MM.1S (cell line): ENCODE measurements at regions not wholly inside any gene's neighbourhood (a gene's known extent, or its start where the extent isn't known, plus 50 kb on each side); places are given as distances from the start of the nearest gene placed in this dataset.

Experiments used
- DNase-seq: peaks from one replicate; pipeline ENCODE4 v3.0.0-alpha.2; 2015
- H2AFZ ChIP-seq: fragments of 300-600 bp; sonication (generic); 2 replicates; pipeline ENCODE4 v1.6.0; 2016; ENCODE audit warnings: antibody characterized with exemption, low read length
- H3F3A ChIP-seq: fragments of 300-600 bp; sonication (generic); 2 replicates; pipeline ENCODE4 v1.6.1; 2016; ENCODE audit warnings: mild to moderate bottlenecking, antibody characterized with exemption, low read length, moderate library complexity, mixed read lengths; ENCODE audit not compliant: insufficient read depth
- H3K27ac ChIP-seq: fragments of 300-600 bp; sonication (generic); 2 replicates; pipeline ENCODE4 v1.5.1; 2016; ENCODE audit warnings: mild to moderate bottlenecking, low read length
- H3K27me3 ChIP-seq: fragments of 300-600 bp; sonication (generic); replicated peaks from 2 replicates; pipeline ENCODE4 v1.6.0; 2016; ENCODE audit warnings: low read length; ENCODE audit not compliant: insufficient read depth
- H3K36me3 ChIP-seq: fragments of 300-600 bp; sonication (generic); replicated peaks from 2 replicates; pipeline ENCODE4 v1.6.1; 2016; ENCODE audit warnings: mild to moderate bottlenecking, low read length, mixed read lengths; ENCODE audit not compliant: insufficient read depth
- H3K4me1 ChIP-seq: fragments of 300-600 bp; sonication (generic); 2 replicates; pipeline ENCODE4 v1.6.1; 2016; ENCODE audit warnings: low read length, mixed read lengths
- H3K4me2 ChIP-seq: fragments of 300-600 bp; sonication (generic); 2 replicates; pipeline ENCODE4 v1.6.0; 2016; ENCODE audit warnings: low read depth, low read length
- H3K4me3 ChIP-seq: fragments of 300-600 bp; sonication (generic); 2 replicates; pipeline ENCODE4 v1.5.1; 2016; ENCODE audit warnings: low read length, mixed read lengths
- H3K79me2 ChIP-seq: fragments of 300-600 bp; sonication (generic); 2 replicates; pipeline ENCODE4 v1.6.1; 2016; ENCODE audit warnings: mixed run types, low read length, mixed read lengths
- H3K9ac ChIP-seq: fragments of 300-600 bp; sonication (generic); 2 replicates; pipeline ENCODE4 v1.6.1; 2016; ENCODE audit warnings: low read length, mixed read lengths
- H3K9me2 ChIP-seq: fragments of 300-600 bp; sonication (generic); replicated peaks from 2 replicates; pipeline ENCODE4 v1.6.1; 2016; ENCODE audit warnings: mild to moderate bottlenecking, low read length, mixed read lengths; ENCODE audit not compliant: insufficient read depth
- H3K9me3 ChIP-seq: fragments of 300-600 bp; sonication (generic); replicated peaks from 2 replicates; pipeline ENCODE4 v1.6.1; 2016; ENCODE audit warnings: mild to moderate bottlenecking, low read length, mixed read lengths; ENCODE audit not compliant: insufficient read depth
- H4K20me1 ChIP-seq: fragments of 300-600 bp; sonication (generic); 2 replicates; pipeline ENCODE4 v1.6.1; 2016; ENCODE audit warnings: mild to moderate bottlenecking, low read length, moderate library complexity, mixed read lengths; ENCODE audit not compliant: insufficient read depth
- EZH2 ChIP-seq: fragments of 300-600 bp; sonication (generic); optimal IDR thresholded peaks from 2 replicates; pipeline ENCODE3; 2017; ENCODE audit warnings: low read depth, mild to moderate bottlenecking, antibody characterized with exemption, low read length, mixed read lengths
- EZH2phosphoT487 ChIP-seq: fragments of 300-600 bp; sonication (generic); IDR thresholded peaks from 2 replicates; pipeline ENCODE4 v1.6.1; 2018; ENCODE audit warnings: antibody characterized with exemption, low read length
- TF ChIP-seq, protein P1 (sequence below): fragments of 300-600 bp; sonication (generic); IDR thresholded peaks from 2 replicates; pipeline ENCODE4 v1.5.1; 2016; ENCODE audit warnings: antibody characterized with exemption, low read length, mixed read lengths

DNA sequence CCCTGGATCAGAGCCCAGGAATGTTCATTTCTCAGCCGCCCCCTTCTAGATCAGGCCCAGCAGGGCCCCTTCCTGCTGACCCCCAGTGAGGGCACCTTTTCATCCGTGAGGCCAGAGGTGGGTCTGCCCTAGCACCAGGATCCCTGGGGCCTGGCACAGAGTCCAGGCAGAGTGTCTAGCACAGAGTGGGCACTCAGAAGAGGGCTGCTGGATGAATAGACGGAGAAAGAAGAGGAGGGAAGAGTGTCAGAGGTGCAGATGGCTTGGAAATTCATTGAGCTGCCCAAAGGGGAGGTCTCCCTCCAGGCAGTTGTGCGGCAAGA is 106.5 kb downstream of the CPZ start:
- no peak overlapping the region for H3K27ac ChIP-seq
- H4K20me1 ChIP-seq: no peaks in the 10 kb centered on the region
- H3K36me3 ChIP-seq: no peaks in the 10 kb centered on the region
- H3K9me3 ChIP-seq: no peaks in the 10 kb centered on the region
- H3K27me3 ChIP-seq: peaks cover 100% of the 10 kb centered on the region
- no peak overlapping the region for H2AFZ ChIP-seq
- H3K4me3 ChIP-seq: no peak overlapping the region
- H3K9ac ChIP-seq: no peak overlapping the region
- H3F3A ChIP-seq: no peaks in the 10 kb centered on the region
- TF ChIP-seq EZH2phosphoT487 (no peak), EZH2 (no peak)
- TF ChIP-seq, protein P1, sequence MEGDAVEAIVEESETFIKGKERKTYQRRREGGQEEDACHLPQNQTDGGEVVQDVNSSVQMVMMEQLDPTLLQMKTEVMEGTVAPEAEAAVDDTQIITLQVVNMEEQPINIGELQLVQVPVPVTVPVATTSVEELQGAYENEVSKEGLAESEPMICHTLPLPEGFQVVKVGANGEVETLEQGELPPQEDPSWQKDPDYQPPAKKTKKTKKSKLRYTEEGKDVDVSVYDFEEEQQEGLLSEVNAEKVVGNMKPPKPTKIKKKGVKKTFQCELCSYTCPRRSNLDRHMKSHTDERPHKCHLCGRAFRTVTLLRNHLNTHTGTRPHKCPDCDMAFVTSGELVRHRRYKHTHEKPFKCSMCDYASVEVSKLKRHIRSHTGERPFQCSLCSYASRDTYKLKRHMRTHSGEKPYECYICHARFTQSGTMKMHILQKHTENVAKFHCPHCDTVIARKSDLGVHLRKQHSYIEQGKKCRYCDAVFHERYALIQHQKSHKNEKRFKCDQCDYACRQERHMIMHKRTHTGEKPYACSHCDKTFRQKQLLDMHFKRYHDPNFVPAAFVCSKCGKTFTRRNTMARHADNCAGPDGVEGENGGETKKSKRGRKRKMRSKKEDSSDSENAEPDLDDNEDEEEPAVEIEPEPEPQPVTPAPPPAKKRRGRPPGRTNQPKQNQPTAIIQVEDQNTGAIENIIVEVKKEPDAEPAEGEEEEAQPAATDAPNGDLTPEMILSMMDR: no peak
- no peaks in the 10 kb centered on the region for H3K4me1 ChIP-seq
- DNase-seq: no peak
- no peaks in the 10 kb centered on the region for H3K9me2 ChIP-seq
- no peaks in the 10 kb centered on the region for H3K79me2 ChIP-seq
- no peak overlapping the region for H3K4me2 ChIP-seq

DNA sequence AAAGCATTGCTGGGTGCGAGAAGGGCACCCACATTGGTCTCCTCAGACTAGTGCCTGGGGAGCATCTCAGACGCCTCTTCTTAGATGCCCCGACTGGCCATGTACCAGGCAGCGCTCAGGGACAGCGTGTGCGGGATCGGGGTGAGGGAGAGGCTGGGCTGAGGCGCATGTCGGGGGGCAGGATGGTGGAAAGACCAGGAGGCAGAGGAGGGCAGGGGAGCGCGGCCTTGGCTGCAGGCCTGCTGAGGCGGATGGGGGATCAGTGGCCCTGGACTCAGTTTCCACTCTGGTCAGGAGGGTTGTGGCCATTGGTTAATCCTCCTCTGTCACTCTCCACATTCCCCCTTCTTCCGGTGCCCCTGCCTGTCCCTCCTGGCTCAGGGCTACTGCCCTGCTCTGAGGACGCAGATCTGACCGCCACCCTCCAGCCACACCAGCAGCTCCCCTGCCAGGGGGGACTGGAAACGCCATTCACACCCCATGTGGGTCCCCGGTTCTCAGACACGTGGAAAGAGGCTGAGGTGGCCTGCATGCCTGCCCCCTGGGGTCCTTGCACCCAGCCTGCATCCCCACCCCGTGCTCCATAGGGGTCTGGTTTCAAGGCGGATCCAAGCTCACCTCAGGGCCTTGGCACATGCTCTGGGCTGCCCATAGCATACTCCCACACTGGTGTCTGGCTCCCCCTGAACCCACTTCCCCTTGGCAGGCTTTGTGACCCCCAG is 105.9 kb downstream of the CPZ start:
- no peaks in the 10 kb centered on the region for H3K9me3 ChIP-seq
- no peak overlapping the region for H2AFZ ChIP-seq
- TF ChIP-seq, protein P1: no peak
- TF ChIP-seq EZH2phosphoT487 (no peak), EZH2 (no peak)
- peaks cover 100% of the 10 kb centered on the region for H3K27me3 ChIP-seq
- no peak overlapping the region for H3K4me3 ChIP-seq
- no peaks in the 10 kb centered on the region for H3K4me1 ChIP-seq
- H3F3A ChIP-seq: no peaks in the 10 kb centered on the region
- no peaks in the 10 kb centered on the region for H3K36me3 ChIP-seq
- H4K20me1 ChIP-seq: no peaks in the 10 kb centered on the region
- no peak for DNase-seq
- H3K9me2 ChIP-seq: no peaks in the 10 kb centered on the region
- no peak overlapping the region for H3K9ac ChIP-seq
- no peak overlapping the region for H3K4me2 ChIP-seq
- no peak overlapping the region for H3K27ac ChIP-seq
- no peaks in the 10 kb centered on the region for H3K79me2 ChIP-seq

DNA sequence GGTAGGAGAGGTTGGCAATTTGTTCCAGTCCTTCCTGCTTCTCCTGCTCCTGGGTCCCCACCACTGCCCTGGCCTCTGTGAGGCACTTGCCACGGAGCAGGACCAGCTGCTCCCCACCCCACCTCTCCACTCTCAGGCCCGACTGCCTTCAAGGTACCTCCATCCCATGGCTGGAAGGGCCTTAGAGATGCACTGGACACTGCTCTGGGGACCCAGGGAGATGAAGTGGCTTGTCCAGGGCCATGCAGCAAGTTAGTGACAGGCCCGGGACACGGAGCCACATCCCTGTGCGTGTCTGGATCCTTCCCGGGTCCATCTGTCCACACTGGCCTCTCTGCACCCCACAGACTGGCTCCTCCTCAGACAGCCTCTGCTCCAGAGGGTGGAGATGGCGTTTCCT is 105.3 kb downstream of the CPZ start:
- Histone ChIP-seq H3K4me1 (no peaks in the 10 kb centered on the region), H3K4me3 (no peak overlapping the region)
- no peak for TF ChIP-seq EZH2

DNA sequence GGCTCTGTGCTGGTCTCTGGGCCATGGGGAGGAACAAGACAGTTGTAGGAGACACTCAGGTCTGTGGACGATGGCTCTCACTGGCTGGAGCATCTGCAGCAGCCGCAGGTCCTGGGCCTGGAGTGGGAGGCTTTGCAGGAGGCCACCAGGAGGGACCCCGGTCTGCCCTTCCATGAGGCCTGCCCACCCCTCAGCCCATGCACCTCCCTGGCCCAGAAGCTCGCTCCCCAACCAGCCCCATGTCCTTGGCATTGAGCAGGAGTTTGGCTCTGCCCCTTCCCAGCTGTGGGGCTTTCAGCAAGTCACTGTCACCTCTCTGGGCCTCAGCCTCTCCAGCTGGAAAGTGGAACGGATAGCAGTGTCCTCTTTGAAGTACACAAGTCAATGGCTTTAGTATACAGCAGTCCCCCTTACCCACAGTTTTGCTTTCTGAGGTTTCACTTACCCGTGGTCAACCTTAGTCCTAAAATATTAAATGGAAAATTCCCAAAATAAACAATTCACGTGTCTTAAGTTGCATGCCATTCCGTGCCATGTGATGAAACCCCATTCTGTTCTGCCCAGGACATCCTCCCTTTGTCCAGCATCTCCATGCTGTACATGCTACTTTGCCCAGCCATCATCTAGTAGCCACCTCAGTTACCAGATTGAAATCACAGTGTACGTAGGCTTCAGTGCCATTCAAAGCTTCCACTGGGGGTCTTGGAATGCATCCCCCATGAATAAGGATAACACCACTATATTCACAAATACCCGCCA is 104.0 kb downstream of the CPZ start:
- no peaks in the 10 kb centered on the region for H3K9me2 ChIP-seq
- H3K4me1 ChIP-seq: no peaks in the 10 kb centered on the region
- TF ChIP-seq, protein P1: no peak
- TF ChIP-seq EZH2phosphoT487 (no peak), EZH2 (no peak)
- no peak overlapping the region for H3K4me3 ChIP-seq
- no peaks in the 10 kb centered on the region for H3K9me3 ChIP-seq
- H3K4me2 ChIP-seq: no peak overlapping the region
- H3K27me3 ChIP-seq: peaks cover 99% of the 10 kb centered on the region
- H3K36me3 ChIP-seq: no peaks in the 10 kb centered on the region
- no peaks in the 10 kb centered on the region for H4K20me1 ChIP-seq
- H3K9ac ChIP-seq: no peak overlapping the region
- no peak for DNase-seq
- no peaks in the 10 kb centered on the region for H3F3A ChIP-seq
- no peak overlapping the region for H3K27ac ChIP-seq
- H3K79me2 ChIP-seq: no peaks in the 10 kb centered on the region
- H2AFZ ChIP-seq: no peak overlapping the region

More for the DNA sequence above, 105.3 kb downstream of the CPZ start:
- H3K79me2 ChIP-seq: no peaks in the 10 kb centered on the region
- no peaks in the 10 kb centered on the region for H3F3A ChIP-seq
- no peak overlapping the region for H3K4me2 ChIP-seq
- H4K20me1 ChIP-seq: no peaks in the 10 kb centered on the region
- no peaks in the 10 kb centered on the region for H3K9me2 ChIP-seq
- H3K9me3 ChIP-seq: no peaks in the 10 kb centered on the region
- DNase-seq: no peak
- peaks cover 100% of the 10 kb centered on the region for H3K27me3 ChIP-seq
- no peaks in the 10 kb centered on the region for H3K36me3 ChIP-seq
- no peak overlapping the region for H3K27ac ChIP-seq
- H3K9ac ChIP-seq: no peak overlapping the region
- H2AFZ ChIP-seq: no peak overlapping the region
